AG10803 (cell line): ENCODE measurements at regions not wholly inside any gene's neighbourhood (a gene's known extent, or its start where the extent isn't known, plus 50 kb on each side); places are given as distances from the start of the nearest gene placed in this dataset.
"Not testable (repeated sequence)": the region's sequence is repeated elsewhere in the genome, so short reads cannot be mapped to it uniquely, and the experiment has no call there.

Source experiments
- DNase-seq: peaks from one replicate; pipeline ENCODE4 v3.0.0; 2010; ENCODE audit warnings: low read depth
- H3K4me3 ChIP-seq: 2 replicates; pipeline ENCODE4 v1.5.1; 2011; ENCODE audit warnings: mild to moderate bottlenecking, low read length, control low read depth
- CTCF ChIP-seq: conservative IDR thresholded peaks from 2 replicates; pipeline ENCODE4 v1.5.1; 2011; ENCODE audit warnings: mild to moderate bottlenecking, low read length, control low read depth, inconsistent platforms

DNA sequence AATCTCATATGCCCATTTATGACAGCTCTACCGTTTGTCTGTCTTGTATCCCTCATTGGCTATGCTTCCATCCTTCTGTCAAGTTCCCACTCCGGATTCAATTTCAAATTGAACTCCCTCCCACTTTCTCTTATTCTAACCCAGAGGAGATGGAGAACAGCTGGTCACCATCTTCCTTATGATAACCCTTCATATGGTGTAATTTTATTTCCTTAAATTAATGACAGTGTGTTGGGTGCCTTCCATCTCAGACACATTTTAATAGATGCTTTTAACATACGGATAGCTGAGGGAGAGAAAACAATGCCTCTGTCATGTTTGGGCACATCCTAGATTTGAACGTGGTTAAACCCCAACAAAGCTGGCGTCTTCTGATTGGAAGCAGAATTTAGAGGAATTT is 103.0 kb upstream of the PLXNA2 start:
- no peak for TF ChIP-seq CTCF
- no peak overlapping the region for H3K4me3 ChIP-seq
- no peak for DNase-seq

- no peak for TF ChIP-seq CTCF
- no peak for DNase-seq
- no peak overlapping the region for H3K4me3 ChIP-seq
These were observed 105.6 kb upstream of the PLXNA2 start for GRCh38 chr1:208349694-208350330.

GRCh38 chr1:208350815-208351214 is 106.6 kb upstream of the PLXNA2 start:
- TF ChIP-seq CTCF = no peak
- DNase-seq = no peak
- H3K4me3 ChIP-seq = no peak overlapping the region

DNA sequence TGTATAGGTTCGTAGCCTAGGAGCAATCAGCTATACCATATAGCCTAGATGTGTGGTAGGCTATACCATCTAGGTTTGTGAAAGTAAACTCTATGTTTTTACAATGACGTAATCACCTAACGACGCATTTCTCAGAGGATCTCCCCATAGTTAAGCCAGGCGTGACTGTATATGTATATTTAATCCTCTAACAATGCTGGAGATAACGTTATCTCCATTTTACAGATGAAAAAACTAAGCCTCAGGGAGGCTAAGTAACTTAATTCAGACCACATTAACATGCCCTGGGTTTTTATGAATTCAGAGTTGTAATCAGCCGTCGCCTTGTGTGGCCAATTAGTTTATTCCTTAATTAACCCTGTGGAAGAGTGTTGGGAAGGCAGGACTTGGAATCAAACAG is 107.7 kb upstream of the PLXNA2 start:
- no peak for TF ChIP-seq CTCF
- no peak overlapping the region for H3K4me3 ChIP-seq
- no peak for DNase-seq

DNA sequence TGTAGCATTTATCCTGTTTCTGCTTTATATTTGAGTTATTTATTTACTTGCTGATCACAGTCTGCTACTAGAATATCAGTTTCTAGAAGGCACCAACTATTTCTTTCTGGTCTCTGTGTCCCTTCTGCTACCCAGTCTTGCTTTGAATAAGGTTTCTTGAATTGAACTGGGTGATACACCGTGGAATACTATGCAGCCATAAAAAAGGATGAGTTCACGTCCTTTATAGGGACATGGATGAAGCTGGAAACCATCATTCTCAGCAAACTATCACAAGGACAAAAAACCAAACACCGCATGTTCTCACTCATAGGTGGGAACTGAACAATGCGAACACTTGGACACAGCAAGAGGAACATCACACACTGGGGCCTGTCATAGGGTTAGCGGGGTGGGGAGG is 109.6 kb upstream of the PLXNA2 start:
- not testable (repeated sequence) for H3K4me3 ChIP-seq, DNase-seq

- no peak overlapping the region for H3K4me3 ChIP-seq
- no peak for TF ChIP-seq CTCF
- DNase-seq = no peak
These were observed 113.7 kb upstream of the PLXNA2 start for GRCh38 chr1:208357644-208358507.

- DNase-seq = no peak
- H3K4me3 ChIP-seq = no peak overlapping the region
- no peak for TF ChIP-seq CTCF
These were observed 114.5 kb upstream of the PLXNA2 start for GRCh38 chr1:208358651-208359050.
